HG03558 (cell line): ENCODE measurements at regions not wholly inside any gene's neighbourhood (a gene's known extent, or its start where the extent isn't known, plus 50 kb on each side); places are given as distances from the start of the nearest gene placed in this dataset.

ENCODE experiments used
- ATAC-seq: cut with Tn5 transposase; IDR thresholded peaks from one replicate; pipeline ENCODE4 v1.9.1; 2021; ENCODE audit warnings: moderate number of reproducible peaks; ENCODE audit not compliant: unreplicated experiment; ENCODE audit errors: extremely low read depth

- no peak for ATAC-seq
Observed at GRCh38 chr15:36527235-36528162, 51.9 kb upstream of the CDIN1 start.

- peak; percentile 52 for ATAC-seq
Observed at GRCh38 chr15:36529296-36530011, 50.0 kb upstream of the CDIN1 start.
